HCT116 (cell line): ENCODE measurements at regions not wholly inside any gene's neighbourhood (a gene's known extent, or its start where the extent isn't known, plus 50 kb on each side); places are given as distances from the start of the nearest gene placed in this dataset.

ENCODE experiments used
- ATAC-seq: fragments of 200-7000 bp; cut with Tn5 transposase; 2 replicates; pipeline ENCODE4 v1.9.1; 2020; ENCODE audit warnings: mild to moderate bottlenecking, moderate library complexity
- BruUV-seq: library from RNA; stranded (reverse); fragments of 400-500 nt; replicated peaks from 2 replicates; lab custom pipeline; 2021; lab: Mats Ljungman, UMichigan
- CTCF ChIA-PET: fragments of 300-600 bp; sonication (Branson Sonifier 250); formaldehyde crosslinking; loops from one replicate; lab custom pipeline; 2021; ENCODE audit warnings: antibody characterized with exemption; lab: Charles Lee
- POLR2A ChIA-PET: fragments of 300-600, 350-600 bp; sonication (Branson Sonifier 250); formaldehyde crosslinking; loops from one replicate; lab custom pipeline; 2021; ENCODE audit warnings: antibody characterized with exemption; lab: Charles Lee
- RAD21 ChIA-PET, 2 experiments: fragments of 300-600 bp; sonication (Branson Sonifier 250); formaldehyde crosslinking; loops; one replicate each; lab custom pipeline; 2023; ENCODE audit warnings: low total read pairs in 2 of 2; ENCODE audit not compliant: uncharacterized antibody in 2 of 2, unreplicated experiment in 2 of 2, low non-redundant PET in 1 of 2; lab: Charles Lee
- DNase-seq: peaks from one replicate; pipeline ENCODE4 v3.0.0-alpha.2; 2010; ENCODE audit warnings: low read depth, low spot score
- H2AFZ ChIP-seq: fragments of 200-600 bp; shearing (Covaris generic), sonication (generic); 2 replicates; pipeline ENCODE4 v1.6.1; 2017; ENCODE audit warnings: low read depth, mixed run types, mixed read lengths, antibody characterized with exemption, low read length; ENCODE audit not compliant: poor library complexity, severe bottlenecking
- H3K27ac ChIP-seq: 2 replicates; pipeline ENCODE4 v1.5.1; 2012; ENCODE audit warnings: low read depth, low read length
- H3K27me3 ChIP-seq: fragments of 200-600 bp; sonication (generic); 2 replicates; pipeline ENCODE4 v1.6.1; 2016; ENCODE audit warnings: mixed run types, low read length, mixed read lengths; ENCODE audit not compliant: insufficient read depth
- H3K36me3 ChIP-seq, 2 experiments: fragments of 200-500 bp in 1 of 2; fragments of 200-600 bp in 1 of 2; sonication (Bioruptor generic) in 1 of 2; sonication (generic) in 1 of 2; 2 replicates each; pipeline versions ENCODE4 v1.5.1 to v1.6.1; 2014 to 2016; ENCODE audit warnings: low read length in 2 of 2, inconsistent platforms in 1 of 2, mixed read lengths in 1 of 2, mixed run types in 1 of 2; ENCODE audit not compliant: insufficient read depth in 2 of 2, control insufficient read depth in 1 of 2
- H3K4me1 ChIP-seq, 2 experiments: fragments of 200-600 bp in 1 of 2; sonication (generic) in 1 of 2; 2 replicates each; pipeline versions ENCODE4 v1.5.1 to v1.6.1; 2012 to 2017; ENCODE audit warnings: low read length in 2 of 2, inconsistent platforms in 1 of 2, mild to moderate bottlenecking in 1 of 2, mixed read lengths in 1 of 2, mixed run types in 1 of 2, moderate library complexity in 1 of 2; ENCODE audit not compliant: insufficient read depth in 2 of 2, control insufficient read depth in 1 of 2
- H3K4me2 ChIP-seq: fragments of 200-600 bp; sonication (generic); 2 replicates; pipeline ENCODE4 v1.6.1; 2017; ENCODE audit warnings: mixed run types, low read length, mixed read lengths
- H3K4me3 ChIP-seq, 2 experiments: fragments of 200-600 bp in 1 of 2; sonication (generic) in 1 of 2; replicated peaks in 1 of 2; 2 replicates each; pipeline ENCODE4 v1.5.1; 2011 to 2016; ENCODE audit warnings: low read length in 2 of 2, control low read depth in 1 of 2, low read depth in 1 of 2, mild to moderate bottlenecking in 1 of 2, mixed read lengths in 1 of 2, mixed run types in 1 of 2
- H3K79me2 ChIP-seq: fragments of 200-600 bp; sonication (generic); 2 replicates; pipeline ENCODE4 v1.6.1; 2017; ENCODE audit warnings: mild to moderate bottlenecking, mixed run types, low read length, moderate library complexity, mixed read lengths; ENCODE audit not compliant: insufficient read depth
- H3K9ac ChIP-seq: fragments of 200-600 bp; sonication (generic); 2 replicates; pipeline ENCODE4 v1.6.1; 2016; ENCODE audit warnings: low read length, mixed read lengths
- H3K9me2 ChIP-seq: fragments of 200-600 bp; sonication (generic), shearing (Covaris generic); 2 replicates; pipeline ENCODE4 v1.6.1; 2017; ENCODE audit warnings: mixed run types, mild to moderate bottlenecking, moderate library complexity; ENCODE audit not compliant: insufficient read depth
- H3K9me3 ChIP-seq, 2 experiments: fragments of 200-500 bp in 1 of 2; fragments of 200-600 bp in 1 of 2; sonication (Bioruptor generic) in 1 of 2; sonication (generic) in 1 of 2; 2 replicates each; pipeline ENCODE4 v1.6.1; 2014 to 2017; ENCODE audit warnings: low read length in 2 of 2, mixed read lengths in 2 of 2, inconsistent platforms in 1 of 2, low read depth in 1 of 2, mild to moderate bottlenecking in 1 of 2, mixed run types in 1 of 2, moderate library complexity in 1 of 2; ENCODE audit not compliant: control insufficient read depth in 1 of 2, insufficient read depth in 1 of 2
- H4K20me1 ChIP-seq: fragments of 200-600 bp; sonication (generic), shearing (Covaris generic); 2 replicates; pipeline ENCODE4 v1.6.1; 2017; ENCODE audit warnings: mixed run types, mild to moderate bottlenecking, moderate library complexity; ENCODE audit not compliant: insufficient read depth
- CBX3 ChIP-seq: IDR thresholded peaks from 2 replicates; pipeline ENCODE4 v1.6.1; 2012; ENCODE audit warnings: low read depth
- EGR1 ChIP-seq: IDR thresholded peaks from 2 replicates; pipeline ENCODE4 v1.6.1; 2012; ENCODE audit warnings: low read depth
- ELF1 ChIP-seq: IDR thresholded peaks from 2 replicates; pipeline ENCODE4 v1.6.1; 2012; ENCODE audit warnings: low read depth, borderline replicate concordance
- POLR2A ChIP-seq: IDR thresholded peaks from 2 replicates; pipeline ENCODE4 v1.7.0; 2011; ENCODE audit warnings: borderline replicate concordance; ENCODE audit not compliant: insufficient read depth, insufficient read length; ENCODE audit errors: extremely low read depth
- RAD21 ChIP-seq: IDR thresholded peaks from 2 replicates; pipeline ENCODE4 v1.6.1; 2012; ENCODE audit warnings: low read depth, mild to moderate bottlenecking
- SP1 ChIP-seq: IDR thresholded peaks from 2 replicates; pipeline ENCODE4 v1.6.1; 2012; ENCODE audit warnings: low read depth
- TCF7L2 ChIP-seq: IDR thresholded peaks from 2 replicates; pipeline ENCODE4 v1.7.0; 2011; ENCODE audit warnings: borderline replicate concordance, inconsistent platforms; ENCODE audit not compliant: insufficient read depth, insufficient read length; ENCODE audit errors: extremely low read depth
- YY1 ChIP-seq: IDR thresholded peaks from 2 replicates; pipeline ENCODE4 v1.6.1; 2011; ENCODE audit warnings: low read length, low read depth, moderate library complexity, mild to moderate bottlenecking; ENCODE audit not compliant: insufficient replicate concordance; ENCODE audit errors: extremely low read depth
- ZNF274 ChIP-seq: fragments of 200-500 bp; sonication (Bioruptor generic); IDR thresholded peaks from 2 replicates; pipeline ENCODE4 v1.6.1; 2014; ENCODE audit warnings: mild to moderate bottlenecking, low read depth, low read length, inconsistent platforms
- intact Hi-C: fragments of 100-400 bp; cut with micrococcal nuclease; formaldehyde crosslinking; loops from 2 replicates; pipeline ENCODE4 v1.10.0; 2022
- TF ChIP-seq, protein P1 (sequence below), 3 experiments: fragments of 200-600 bp in 1 of 3; sonication (generic) in 1 of 3; IDR thresholded peaks in 2 of 3; conservative IDR thresholded peaks in 1 of 3; 2 replicates each; pipeline ENCODE4 v1.5.1; 2012 to 2017; ENCODE audit warnings: low read depth in 2 of 3, low read length in 2 of 3, antibody characterized with exemption in 1 of 3, borderline replicate concordance in 1 of 3, control low read depth in 1 of 3, mild to moderate bottlenecking in 1 of 3, mixed read lengths in 1 of 3, mixed run types in 1 of 3, moderate library complexity in 1 of 3; ENCODE audit not compliant: insufficient read depth in 1 of 3
- TF ChIP-seq, protein P2 (sequence below): IDR thresholded peaks from 2 replicates; pipeline ENCODE4 v1.6.1; 2011; ENCODE audit warnings: mild to moderate bottlenecking, low read length, moderate library complexity; ENCODE audit not compliant: insufficient replicate concordance; ENCODE audit errors: extremely low read depth
- TF ChIP-seq, protein P3 (sequence below): IDR thresholded peaks from 2 replicates; pipeline ENCODE4 v1.6.1; 2012; ENCODE audit warnings: low read depth

DNA sequence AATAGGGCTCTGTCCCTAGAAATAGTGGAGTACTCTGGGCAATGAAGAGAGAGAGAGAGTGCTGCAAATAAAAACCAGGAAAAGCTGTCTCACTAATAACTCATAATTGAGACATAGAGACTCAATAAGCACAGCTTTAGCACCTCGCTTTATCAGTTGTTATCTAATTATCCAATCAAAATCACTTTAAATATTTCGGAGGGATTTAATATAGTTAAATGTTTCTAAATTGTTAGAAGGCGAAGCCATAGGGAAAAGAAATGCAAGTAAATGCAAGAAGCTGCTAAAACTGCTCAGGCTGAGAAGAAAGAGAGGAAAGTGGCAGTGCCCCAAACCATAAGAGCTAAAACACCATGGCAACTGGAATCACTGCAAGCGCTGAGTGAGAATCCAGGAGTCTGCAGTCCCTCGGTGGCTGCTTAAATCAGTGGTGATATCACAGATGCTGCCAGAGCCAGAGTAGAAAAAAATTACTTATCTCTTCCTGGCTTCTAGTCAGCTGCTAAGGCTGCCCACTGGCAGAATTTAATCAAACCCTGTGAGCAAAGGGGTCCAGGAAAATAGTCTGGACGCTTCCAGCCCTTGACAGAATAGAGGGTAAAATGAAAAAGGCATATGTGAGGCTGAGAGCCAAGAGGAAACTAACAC is 150.4 kb upstream of the CHRM2 start:
- H3K9me2 ChIP-seq = no peaks in the 10 kb centered on the region
- H3K4me2 ChIP-seq = no peak overlapping the region
- H4K20me1 ChIP-seq = no peaks in the 10 kb centered on the region
- ATAC-seq (no peak), DNase-seq (no peak)
- no peak overlapping the region for H3K9ac ChIP-seq
- H3K4me3 ChIP-seq = no peak overlapping the region
- H3K4me1 ChIP-seq = no peaks in the 10 kb centered on the region
- intact Hi-C loops = no loop called here
- H3K36me3 ChIP-seq = no peaks in the 10 kb centered on the region; a peak in 1 of 4 replicates
- no peak overlapping the region for H2AFZ ChIP-seq
- BruUV-seq = no TSS peak
- no peaks in the 10 kb centered on the region for H3K79me2 ChIP-seq
- peaks cover 3 to 7% of the 10 kb centered on the region in 2 experiments; a peak in 2 of 4 replicates for H3K9me3 ChIP-seq
- no peak overlapping the region for H3K27ac ChIP-seq
- ChIA-PET RAD21 (no interaction called here), CTCF (no interaction called here), POLR2A (no interaction called here)
- TF ChIP-seq CBX3 = no peak
- no peak for TF ChIP-seq YY1
- TF ChIP-seq ZNF274 = no peak
- no peak for TF ChIP-seq ELF1
- TF ChIP-seq TCF7L2 = no peak
- TF ChIP-seq, protein P1, sequence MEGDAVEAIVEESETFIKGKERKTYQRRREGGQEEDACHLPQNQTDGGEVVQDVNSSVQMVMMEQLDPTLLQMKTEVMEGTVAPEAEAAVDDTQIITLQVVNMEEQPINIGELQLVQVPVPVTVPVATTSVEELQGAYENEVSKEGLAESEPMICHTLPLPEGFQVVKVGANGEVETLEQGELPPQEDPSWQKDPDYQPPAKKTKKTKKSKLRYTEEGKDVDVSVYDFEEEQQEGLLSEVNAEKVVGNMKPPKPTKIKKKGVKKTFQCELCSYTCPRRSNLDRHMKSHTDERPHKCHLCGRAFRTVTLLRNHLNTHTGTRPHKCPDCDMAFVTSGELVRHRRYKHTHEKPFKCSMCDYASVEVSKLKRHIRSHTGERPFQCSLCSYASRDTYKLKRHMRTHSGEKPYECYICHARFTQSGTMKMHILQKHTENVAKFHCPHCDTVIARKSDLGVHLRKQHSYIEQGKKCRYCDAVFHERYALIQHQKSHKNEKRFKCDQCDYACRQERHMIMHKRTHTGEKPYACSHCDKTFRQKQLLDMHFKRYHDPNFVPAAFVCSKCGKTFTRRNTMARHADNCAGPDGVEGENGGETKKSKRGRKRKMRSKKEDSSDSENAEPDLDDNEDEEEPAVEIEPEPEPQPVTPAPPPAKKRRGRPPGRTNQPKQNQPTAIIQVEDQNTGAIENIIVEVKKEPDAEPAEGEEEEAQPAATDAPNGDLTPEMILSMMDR (IDR thresholded peaks at IDR 0.05 in 2 of 3, conservative IDR thresholded peaks at IDR 0.05 in 1 of 3; ENCODE audit: borderline replicate concordance in 1 of 3, insufficient read depth in 1 of 3, low read depth in 2 of 3, low read length in 2 of 3) = no peak
- no peak for TF ChIP-seq EGR1
- no peak for TF ChIP-seq RAD21
- TF ChIP-seq SP1 = no peak
- TF ChIP-seq, protein P2, sequence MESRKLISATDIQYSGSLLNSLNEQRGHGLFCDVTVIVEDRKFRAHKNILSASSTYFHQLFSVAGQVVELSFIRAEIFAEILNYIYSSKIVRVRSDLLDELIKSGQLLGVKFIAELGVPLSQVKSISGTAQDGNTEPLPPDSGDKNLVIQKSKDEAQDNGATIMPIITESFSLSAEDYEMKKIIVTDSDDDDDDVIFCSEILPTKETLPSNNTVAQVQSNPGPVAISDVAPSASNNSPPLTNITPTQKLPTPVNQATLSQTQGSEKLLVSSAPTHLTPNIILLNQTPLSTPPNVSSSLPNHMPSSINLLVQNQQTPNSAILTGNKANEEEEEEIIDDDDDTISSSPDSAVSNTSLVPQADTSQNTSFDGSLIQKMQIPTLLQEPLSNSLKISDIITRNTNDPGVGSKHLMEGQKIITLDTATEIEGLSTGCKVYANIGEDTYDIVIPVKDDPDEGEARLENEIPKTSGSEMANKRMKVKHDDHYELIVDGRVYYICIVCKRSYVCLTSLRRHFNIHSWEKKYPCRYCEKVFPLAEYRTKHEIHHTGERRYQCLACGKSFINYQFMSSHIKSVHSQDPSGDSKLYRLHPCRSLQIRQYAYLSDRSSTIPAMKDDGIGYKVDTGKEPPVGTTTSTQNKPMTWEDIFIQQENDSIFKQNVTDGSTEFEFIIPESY = no peak
- TF ChIP-seq POLR2A = no peak
- TF ChIP-seq, protein P3, sequence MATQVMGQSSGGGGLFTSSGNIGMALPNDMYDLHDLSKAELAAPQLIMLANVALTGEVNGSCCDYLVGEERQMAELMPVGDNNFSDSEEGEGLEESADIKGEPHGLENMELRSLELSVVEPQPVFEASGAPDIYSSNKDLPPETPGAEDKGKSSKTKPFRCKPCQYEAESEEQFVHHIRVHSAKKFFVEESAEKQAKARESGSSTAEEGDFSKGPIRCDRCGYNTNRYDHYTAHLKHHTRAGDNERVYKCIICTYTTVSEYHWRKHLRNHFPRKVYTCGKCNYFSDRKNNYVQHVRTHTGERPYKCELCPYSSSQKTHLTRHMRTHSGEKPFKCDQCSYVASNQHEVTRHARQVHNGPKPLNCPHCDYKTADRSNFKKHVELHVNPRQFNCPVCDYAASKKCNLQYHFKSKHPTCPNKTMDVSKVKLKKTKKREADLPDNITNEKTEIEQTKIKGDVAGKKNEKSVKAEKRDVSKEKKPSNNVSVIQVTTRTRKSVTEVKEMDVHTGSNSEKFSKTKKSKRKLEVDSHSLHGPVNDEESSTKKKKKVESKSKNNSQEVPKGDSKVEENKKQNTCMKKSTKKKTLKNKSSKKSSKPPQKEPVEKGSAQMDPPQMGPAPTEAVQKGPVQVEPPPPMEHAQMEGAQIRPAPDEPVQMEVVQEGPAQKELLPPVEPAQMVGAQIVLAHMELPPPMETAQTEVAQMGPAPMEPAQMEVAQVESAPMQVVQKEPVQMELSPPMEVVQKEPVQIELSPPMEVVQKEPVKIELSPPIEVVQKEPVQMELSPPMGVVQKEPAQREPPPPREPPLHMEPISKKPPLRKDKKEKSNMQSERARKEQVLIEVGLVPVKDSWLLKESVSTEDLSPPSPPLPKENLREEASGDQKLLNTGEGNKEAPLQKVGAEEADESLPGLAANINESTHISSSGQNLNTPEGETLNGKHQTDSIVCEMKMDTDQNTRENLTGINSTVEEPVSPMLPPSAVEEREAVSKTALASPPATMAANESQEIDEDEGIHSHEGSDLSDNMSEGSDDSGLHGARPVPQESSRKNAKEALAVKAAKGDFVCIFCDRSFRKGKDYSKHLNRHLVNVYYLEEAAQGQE = no peak
- no peaks in the 10 kb centered on the region for H3K27me3 ChIP-seq
